C4-2B (cell line): ENCODE measurements at regions not wholly inside any gene's neighbourhood (a gene's known extent, or its start where the extent isn't known, plus 50 kb on each side); places are given as distances from the start of the nearest gene placed in this dataset.

ENCODE experiments used
- ZFX ChIP-seq: fragments of 450-650 bp; IDR thresholded peaks from 2 replicates; pipeline ENCODE4 v1.6.1; 2017
- TF ChIP-seq, protein P1 (sequence below): fragments of 450-650 bp; conservative IDR thresholded peaks from 2 replicates; pipeline ENCODE4 v1.5.1; 2017; ENCODE audit warnings: mild to moderate bottlenecking

DNA sequence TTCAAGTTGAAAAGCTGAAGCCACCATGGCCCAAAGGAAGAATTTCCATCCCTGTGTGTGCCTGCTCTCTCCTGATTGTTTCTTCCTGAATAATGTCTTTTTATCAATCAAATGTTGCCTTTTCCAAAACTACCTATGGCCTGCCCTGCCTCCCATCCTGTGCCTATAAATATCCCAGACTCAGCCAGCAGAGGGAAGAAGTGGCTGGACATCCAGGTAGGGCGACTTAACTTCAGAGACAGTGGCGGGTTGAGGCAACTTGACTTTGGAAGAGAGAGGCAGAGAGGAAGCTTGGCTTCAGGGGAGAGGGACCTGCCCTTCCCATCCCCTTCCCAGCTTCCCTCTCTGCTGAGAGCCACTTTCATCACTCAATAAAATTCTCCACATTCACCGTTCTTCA lies 133.0 kb downstream of the LCA5 start:
- TF ChIP-seq, protein P1, sequence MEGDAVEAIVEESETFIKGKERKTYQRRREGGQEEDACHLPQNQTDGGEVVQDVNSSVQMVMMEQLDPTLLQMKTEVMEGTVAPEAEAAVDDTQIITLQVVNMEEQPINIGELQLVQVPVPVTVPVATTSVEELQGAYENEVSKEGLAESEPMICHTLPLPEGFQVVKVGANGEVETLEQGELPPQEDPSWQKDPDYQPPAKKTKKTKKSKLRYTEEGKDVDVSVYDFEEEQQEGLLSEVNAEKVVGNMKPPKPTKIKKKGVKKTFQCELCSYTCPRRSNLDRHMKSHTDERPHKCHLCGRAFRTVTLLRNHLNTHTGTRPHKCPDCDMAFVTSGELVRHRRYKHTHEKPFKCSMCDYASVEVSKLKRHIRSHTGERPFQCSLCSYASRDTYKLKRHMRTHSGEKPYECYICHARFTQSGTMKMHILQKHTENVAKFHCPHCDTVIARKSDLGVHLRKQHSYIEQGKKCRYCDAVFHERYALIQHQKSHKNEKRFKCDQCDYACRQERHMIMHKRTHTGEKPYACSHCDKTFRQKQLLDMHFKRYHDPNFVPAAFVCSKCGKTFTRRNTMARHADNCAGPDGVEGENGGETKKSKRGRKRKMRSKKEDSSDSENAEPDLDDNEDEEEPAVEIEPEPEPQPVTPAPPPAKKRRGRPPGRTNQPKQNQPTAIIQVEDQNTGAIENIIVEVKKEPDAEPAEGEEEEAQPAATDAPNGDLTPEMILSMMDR, result no peak
- TF ChIP-seq ZFX, result no peak
